H9 (cell line): ENCODE measurements at regions not wholly inside any gene's neighbourhood (a gene's known extent, or its start where the extent isn't known, plus 50 kb on each side); places are given as distances from the start of the nearest gene placed in this dataset.

ENCODE experiments used
- DNase-seq: peaks from one replicate; pipeline ENCODE4 v3.0.0-alpha.2; 2017
- H2AFZ ChIP-seq: one replicate; pipeline ENCODE4 v1.6.1; 2013; ENCODE audit warnings: mild to moderate bottlenecking, low read length, control low read depth, moderate library complexity
- H2AK5ac ChIP-seq: 2 replicates; pipeline ENCODE4 v1.6.1; 2013; ENCODE audit warnings: low read length, control low read depth, mixed read lengths; ENCODE audit not compliant: insufficient read length
- H2BK120ac ChIP-seq: one replicate; pipeline ENCODE4 v1.6.1; 2013; ENCODE audit warnings: low read depth, mild to moderate bottlenecking, low read length, control low read depth, inconsistent platforms; ENCODE audit not compliant: poor library complexity, severe bottlenecking
- H2BK12ac ChIP-seq: 2 replicates; pipeline ENCODE4 v1.6.1; 2013; ENCODE audit warnings: low read length, control low read depth, mixed read lengths, low read depth; ENCODE audit not compliant: insufficient read length
- H2BK15ac ChIP-seq: 2 replicates; pipeline ENCODE4 v1.6.1; 2013; ENCODE audit warnings: low read depth, low read length, control low read depth
- H2BK20ac ChIP-seq: one replicate; pipeline ENCODE4 v1.6.1; 2013; ENCODE audit warnings: low read depth, mild to moderate bottlenecking, low read length, control low read depth, inconsistent platforms; ENCODE audit not compliant: poor library complexity, severe bottlenecking
- H2BK5ac ChIP-seq: 2 replicates; pipeline ENCODE4 v1.6.1; 2013; ENCODE audit warnings: low read length, control low read depth, mixed read lengths; ENCODE audit not compliant: insufficient read length
- H3K14ac ChIP-seq: 2 replicates; pipeline ENCODE4 v1.6.1; 2013; ENCODE audit warnings: low read length, control low read depth; ENCODE audit not compliant: insufficient read depth
- H3K18ac ChIP-seq: 2 replicates; pipeline ENCODE4 v1.6.1; 2013; ENCODE audit warnings: low read depth, mild to moderate bottlenecking, mixed read lengths, low read length, control low read depth; ENCODE audit not compliant: insufficient read length
- H3K23ac ChIP-seq: 2 replicates; pipeline ENCODE4 v1.6.1; 2013; ENCODE audit warnings: low read length, control low read depth, mixed read lengths, low read depth; ENCODE audit not compliant: insufficient read length
- H3K23me2 ChIP-seq: 2 replicates; pipeline ENCODE4 v1.6.1; 2013; ENCODE audit warnings: low read depth, mild to moderate bottlenecking, mixed read lengths, low read length, control low read depth; ENCODE audit not compliant: insufficient read length, poor library complexity, severe bottlenecking
- H3K27ac ChIP-seq: 2 replicates; pipeline ENCODE4 v1.5.1; 2013; ENCODE audit warnings: low read length, control low read depth, mixed read lengths, low read depth; ENCODE audit not compliant: insufficient read length
- H3K27me3 ChIP-seq: 2 replicates; pipeline ENCODE4 v1.6.1; 2013; ENCODE audit warnings: low read length, control low read depth, inconsistent platforms; ENCODE audit not compliant: insufficient read depth
- H3K4ac ChIP-seq: 2 replicates; pipeline ENCODE4 v1.6.1; 2013; ENCODE audit warnings: low read depth, mild to moderate bottlenecking, control low read depth, inconsistent platforms, low read length, moderate library complexity
- H3K4me1 ChIP-seq: 2 replicates; pipeline ENCODE4 v1.6.1; 2013; ENCODE audit warnings: low read length, control low read depth, inconsistent platforms; ENCODE audit not compliant: insufficient read depth
- H3K4me2 ChIP-seq: 2 replicates; pipeline ENCODE4 v1.6.1; 2013; ENCODE audit warnings: low read length, control low read depth, mixed read lengths; ENCODE audit not compliant: insufficient read length, insufficient read depth
- H3K56ac ChIP-seq: 2 replicates; pipeline ENCODE4 v1.6.1; 2013; ENCODE audit warnings: low read depth, mild to moderate bottlenecking, mixed read lengths, low read length, control low read depth; ENCODE audit not compliant: insufficient read length
- H3K79me1 ChIP-seq: 2 replicates; pipeline ENCODE4 v1.6.1; 2013; ENCODE audit warnings: low read depth, mild to moderate bottlenecking, moderate library complexity, low read length, control low read depth, inconsistent platforms; ENCODE audit not compliant: insufficient read depth, poor library complexity, severe bottlenecking
- H3K79me2 ChIP-seq: 2 replicates; pipeline ENCODE4 v1.6.1; 2013; ENCODE audit warnings: low read length, control low read depth, inconsistent platforms; ENCODE audit not compliant: insufficient read depth
- H3K9ac ChIP-seq: 2 replicates; pipeline ENCODE4 v1.6.1; 2013; ENCODE audit warnings: low read length, control low read depth, mixed read lengths; ENCODE audit not compliant: insufficient read length; ENCODE audit errors: extremely low read depth
- H3K9me3 ChIP-seq: one replicate; pipeline ENCODE4 v1.6.1; 2013; ENCODE audit warnings: low read depth, low read length, inconsistent platforms; ENCODE audit not compliant: control insufficient read depth
- H3T11ph ChIP-seq: one replicate; pipeline ENCODE4 v1.6.1; 2013; ENCODE audit warnings: mild to moderate bottlenecking, low read length, control low read depth, inconsistent platforms
- H4K20me1 ChIP-seq: one replicate; pipeline ENCODE4 v1.6.1; 2013; ENCODE audit not compliant: control insufficient read depth, insufficient read length, insufficient read depth
- H4K5ac ChIP-seq: 2 replicates; pipeline ENCODE4 v1.6.1; 2013; ENCODE audit warnings: low read depth, mild to moderate bottlenecking, mixed read lengths, low read length, control low read depth; ENCODE audit not compliant: insufficient read length
- H4K8ac ChIP-seq: replicated peaks from 2 replicates; pipeline ENCODE4 v1.6.1; 2013; ENCODE audit warnings: low read length, control low read depth, mixed read lengths, low read depth; ENCODE audit not compliant: insufficient read length
- H4K91ac ChIP-seq: 2 replicates; pipeline ENCODE4 v1.6.1; 2013; ENCODE audit warnings: low read depth, mild to moderate bottlenecking, moderate library complexity, mixed read lengths, low read length, control low read depth; ENCODE audit not compliant: insufficient read length
- H3K27ac Mint-ChIP-seq, 3 experiments: 2 replicates in 2 of 3; 3 replicates in 1 of 3; pipeline ENCODE4 v1.8.0; 2020 to 2021; ENCODE audit warnings: mixed read lengths in 3 of 3, mild to moderate bottlenecking in 1 of 3, moderate library complexity in 1 of 3
- H3K27me3 Mint-ChIP-seq: 2 replicates; pipeline ENCODE4 v1.8.0; 2021; ENCODE audit warnings: low read depth, mild to moderate bottlenecking, moderate library complexity, mixed read lengths
- H3K36me3 Mint-ChIP-seq, 3 experiments: 2 replicates in 2 of 3; 3 replicates in 1 of 3; pipeline ENCODE4 v1.8.0; 2020 to 2021; ENCODE audit warnings: low read depth in 3 of 3, mixed read lengths in 3 of 3; ENCODE audit not compliant: insufficient read depth in 1 of 3
- H3K4me1 Mint-ChIP-seq, 2 experiments: 2 replicates each; pipeline ENCODE4 v1.8.0; 2020; ENCODE audit warnings: mixed read lengths in 2 of 2
- H3K4me3 Mint-ChIP-seq, 2 experiments: 2 replicates in 1 of 2; 3 replicates in 1 of 2; pipeline ENCODE4 v1.8.0; 2020 to 2021; ENCODE audit warnings: mild to moderate bottlenecking in 2 of 2, mixed read lengths in 2 of 2, moderate library complexity in 1 of 2
- H3K9me3 Mint-ChIP-seq, 2 experiments: 2 replicates in 1 of 2; 3 replicates in 1 of 2; pipeline ENCODE4 v1.8.0; 2020; ENCODE audit warnings: mild to moderate bottlenecking in 2 of 2, mixed read lengths in 2 of 2, moderate library complexity in 1 of 2
- CTCF ChIP-seq: fragments of 200-600 bp; sonication (generic); conservative IDR thresholded peaks from 3 replicates; pipeline ENCODE4 v1.8.0; 2021; ENCODE audit warnings: antibody characterized with exemption, mild to moderate bottlenecking
- WGBS: extraction: QIAGEN DNeasy Blood & Tissue Kit; methylation state at CpG from one replicate; pipeline ENCODE4 v1.1.7; 2013; ENCODE audit warnings: missing lambda C conversion rate, low lambda C conversion rate, mixed read lengths; ENCODE audit not compliant: insufficient read length; ENCODE audit errors: extremely low coverage; 5-methylcytosine and 5-hydroxymethylcytosine counted together

- no peaks in the 10 kb centered on the region for H3K23me2 ChIP-seq
- no peak overlapping the region for H2AFZ ChIP-seq
- H3K56ac ChIP-seq, result no peak overlapping the region
- H3K14ac ChIP-seq, result no peak overlapping the region
- no peaks in the 10 kb centered on the region for H3K4me1 ChIP-seq
- no peaks in the 10 kb centered on the region for H3K9me3 Mint-ChIP-seq
- no peak overlapping the region for H4K8ac ChIP-seq
- no peak overlapping the region for H4K91ac ChIP-seq
- H3K79me2 ChIP-seq, result no peaks in the 10 kb centered on the region
- no peak overlapping the region for H3K4me2 ChIP-seq
- no peak overlapping the region for H3K9ac ChIP-seq
- H2BK12ac ChIP-seq, result no peak overlapping the region
- no peak overlapping the region for H2BK5ac ChIP-seq
- no peaks in the 10 kb centered on the region for H3K9me3 ChIP-seq
- H3K27ac ChIP-seq, result no peak overlapping the region
- H3K27me3 Mint-ChIP-seq, result no peaks in the 10 kb centered on the region
- H2BK20ac ChIP-seq, result no peak overlapping the region
- no peak overlapping the region for H3K18ac ChIP-seq
- H3K79me1 ChIP-seq, result no peaks in the 10 kb centered on the region
- WGBS, result no CpG with 5 or more reads among the region's 1 CpG
- no peak overlapping the region for H3K27ac Mint-ChIP-seq
- H3K4ac ChIP-seq, result no peak overlapping the region
- no peaks in the 10 kb centered on the region for H3K36me3 Mint-ChIP-seq
- no peaks in the 10 kb centered on the region for H4K20me1 ChIP-seq
- H3K4me3 Mint-ChIP-seq, result no peak overlapping the region
- H3K4me1 Mint-ChIP-seq, result peaks cover 4% of the 10 kb centered on the region in 2 experiments; a peak in 3 of 4 replicates
- no peak overlapping the region for H4K5ac ChIP-seq
- no peak for TF ChIP-seq CTCF
- no peaks in the 10 kb centered on the region for H3K27me3 ChIP-seq
- H3K23ac ChIP-seq, result no peak overlapping the region
- no peak overlapping the region for H3T11ph ChIP-seq
- H2BK120ac ChIP-seq, result no peak overlapping the region
- no peak overlapping the region for H2BK15ac ChIP-seq
- no peak for DNase-seq
- H2AK5ac ChIP-seq, result no peak overlapping the region
These were observed 609.7 kb downstream of the SLC16A7 start for GRCh38 chr12:60205500-60205899.
